Endothelial cell (in vitro differentiated cells): ENCODE measurements at regions not wholly inside any gene's neighbourhood (a gene's known extent, or its start where the extent isn't known, plus 50 kb on each side); places are given as distances from the start of the nearest gene placed in this dataset.

Experiments
- DNase-seq: peaks from one replicate; pipeline ENCODE4 v3.0.0; 2021; ENCODE audit warnings: low spot score
- H3K27ac Mint-ChIP-seq: one replicate; pipeline ENCODE4 v1.8.0; 2021; ENCODE audit warnings: mixed read lengths, inconsistent platforms; ENCODE audit not compliant: unreplicated experiment
- H3K27me3 Mint-ChIP-seq: one replicate; pipeline ENCODE4 v1.8.0; 2021; ENCODE audit warnings: mild to moderate bottlenecking, moderate library complexity, mixed read lengths, inconsistent platforms; ENCODE audit not compliant: unreplicated experiment
- H3K36me3 Mint-ChIP-seq: one replicate; pipeline ENCODE4 v1.8.0; 2021; ENCODE audit warnings: mild to moderate bottlenecking, low read depth, mixed read lengths, inconsistent platforms; ENCODE audit not compliant: unreplicated experiment
- H3K4me1 Mint-ChIP-seq: one replicate; pipeline ENCODE4 v1.8.0; 2021; ENCODE audit warnings: mild to moderate bottlenecking, mixed read lengths, inconsistent platforms; ENCODE audit not compliant: unreplicated experiment
- H3K4me3 Mint-ChIP-seq: one replicate; pipeline ENCODE4 v1.8.0; 2021; ENCODE audit warnings: mild to moderate bottlenecking, mixed read lengths, inconsistent platforms; ENCODE audit not compliant: unreplicated experiment
- H3K9me3 Mint-ChIP-seq: one replicate; pipeline ENCODE4 v1.8.0; 2021; ENCODE audit warnings: mixed read lengths, inconsistent platforms; ENCODE audit not compliant: unreplicated experiment
- CTCF ChIP-seq: fragments of 200-600 bp; sonication (generic); IDR thresholded peaks from one replicate; pipeline ENCODE4 v1.5.0; 2021; ENCODE audit warnings: antibody characterized with exemption; ENCODE audit not compliant: unreplicated experiment

- Mint-ChIP-seq H3K27me3 (peaks cover 2% of the 10 kb centered on the region), H3K4me1 (peaks cover 16% of the 10 kb centered on the region), H3K27ac (no peak overlapping the region), H3K36me3 (no peaks in the 10 kb centered on the region), H3K4me3 (no peak overlapping the region), H3K9me3 (no peaks in the 10 kb centered on the region)
- no peak for TF ChIP-seq CTCF
- DNase-seq: no peak
These were observed 65.3 kb upstream of the MYLIP start for GRCh38 chr6:16063580-16063979.

GRCh38 chr6:16061818-16062217, 67.1 kb upstream of the MYLIP start:
- H3K9me3 Mint-ChIP-seq: no peaks in the 10 kb centered on the region
- no peak for TF ChIP-seq CTCF
- peaks cover 3% of the 10 kb centered on the region for H3K27me3 Mint-ChIP-seq
- H3K4me1 Mint-ChIP-seq: peaks cover 16% of the 10 kb centered on the region
- H3K36me3 Mint-ChIP-seq: no peaks in the 10 kb centered on the region
- no peak overlapping the region for H3K27ac Mint-ChIP-seq
- no peak overlapping the region for H3K4me3 Mint-ChIP-seq
- DNase-seq: no peak

DNA sequence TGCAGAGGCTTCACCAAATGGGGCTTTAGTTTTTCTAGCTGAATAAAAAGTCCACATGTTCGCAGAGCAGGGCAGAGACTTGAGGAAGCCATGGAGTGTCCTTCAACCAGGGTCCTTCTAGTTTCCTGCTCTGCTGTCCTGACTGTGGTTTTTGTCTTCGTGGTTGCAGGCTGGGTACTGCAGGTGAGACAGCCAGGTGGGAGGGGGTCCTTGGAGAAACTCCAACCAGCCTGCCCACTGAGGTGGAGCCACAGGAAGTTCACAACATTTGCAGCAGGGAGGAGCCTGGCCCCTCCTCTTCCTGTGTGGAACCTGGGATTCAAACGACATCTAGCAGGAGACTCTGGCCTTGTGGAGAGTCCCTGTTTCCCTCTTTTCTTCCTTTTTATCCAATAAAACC, 68.8 kb upstream of the MYLIP start:
- H3K4me3 Mint-ChIP-seq: no peak overlapping the region
- no peak for TF ChIP-seq CTCF

DNA sequence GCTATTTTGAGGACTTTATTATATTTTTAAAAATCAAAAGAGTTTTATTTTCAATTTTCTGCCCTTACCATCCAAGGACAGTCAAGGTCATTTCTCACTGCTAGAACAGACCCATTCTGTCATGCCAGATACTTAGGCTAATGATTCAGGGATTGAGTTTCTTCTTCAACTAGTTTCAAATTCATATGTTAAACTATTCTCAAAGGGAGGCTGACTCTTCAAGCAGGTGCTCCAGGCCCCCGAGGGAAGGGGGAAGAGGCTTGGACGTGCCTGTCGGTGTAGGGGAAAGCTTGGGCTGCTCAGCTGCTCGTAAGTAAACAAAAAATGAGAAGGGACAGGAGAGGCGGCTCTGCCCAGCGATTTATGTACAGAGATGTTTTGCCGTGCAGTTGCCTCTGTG, 69.4 kb upstream of the MYLIP start:
- no peak for TF ChIP-seq CTCF
- Mint-ChIP-seq H3K36me3 (no peaks in the 10 kb centered on the region), H3K27me3 (peaks cover 4% of the 10 kb centered on the region), H3K4me3 (no peak overlapping the region), H3K27ac (no peak overlapping the region), H3K9me3 (no peaks in the 10 kb centered on the region), H3K4me1 (peaks cover 10% of the 10 kb centered on the region)
- no peak for DNase-seq

More for the DNA sequence above, 68.8 kb upstream of the MYLIP start:
- no peaks in the 10 kb centered on the region for H3K9me3 Mint-ChIP-seq
- DNase-seq: no peak
- peaks cover 15% of the 10 kb centered on the region for H3K4me1 Mint-ChIP-seq
- H3K36me3 Mint-ChIP-seq: no peaks in the 10 kb centered on the region
- peaks cover 4% of the 10 kb centered on the region for H3K27me3 Mint-ChIP-seq
- H3K27ac Mint-ChIP-seq: no peak overlapping the region

GRCh38 chr6:16058929-16059345, 69.9 kb upstream of the MYLIP start:
- Mint-ChIP-seq H3K27ac (no peak overlapping the region), H3K4me1 (peaks cover 4% of the 10 kb centered on the region), H3K4me3 (no peak overlapping the region), H3K36me3 (no peaks in the 10 kb centered on the region), H3K9me3 (no peaks in the 10 kb centered on the region), H3K27me3 (peaks cover 4% of the 10 kb centered on the region)
- no peak for DNase-seq
- no peak for TF ChIP-seq CTCF
